Heart left ventricle (tissue), 16 donors: ENCODE measurements at regions not wholly inside any gene's neighbourhood (a gene's known extent, or its start where the extent isn't known, plus 50 kb on each side); places are given as distances from the start of the nearest gene placed in this dataset.

Experiments
- ATAC-seq, 4 donors: fragments of 200-7000 bp; cut with Tn5 transposase; one replicate each; pipeline ENCODE4 v1.9.1; 2020 to 2022; ENCODE audit warnings: moderate library complexity in 4 of 4, mild to moderate bottlenecking in 3 of 4, moderate number of reproducible peaks in 1 of 4
- DNase-seq, 5 donors: peaks; one replicate each; pipeline ENCODE4 v3.0.0-alpha.2; 2020
- H3K27ac ChIP-seq, 12 donors: fragments of 200-600 bp; sonication (generic) in 4 of 12; one replicate each; pipeline versions ENCODE4 v1.5.0 to v1.8.0; 2016 to 2022; ENCODE audit warnings: mild to moderate bottlenecking in 2 of 12
- H3K27me3 ChIP-seq, 9 donors: fragments of 200-600 bp; sonication (generic) in 2 of 9; one replicate each; pipeline versions ENCODE4 v1.5.1 to v1.8.0; 2016 to 2022; ENCODE audit warnings: mild to moderate bottlenecking in 3 of 9
- H3K36me3 ChIP-seq, 9 donors: fragments of 200-600 bp; sonication (generic) in 2 of 9; one replicate each; pipeline versions ENCODE4 v1.5.0 to v1.8.0; 2018 to 2022; ENCODE audit warnings: mild to moderate bottlenecking in 2 of 9
- H3K4me1 ChIP-seq, 12 donors: fragments of 200-600 bp; sonication (generic) in 4 of 12; one replicate each; pipeline versions ENCODE4 v1.5.0 to v1.8.0; 2016 to 2022; ENCODE audit warnings: mild to moderate bottlenecking in 3 of 12
- H3K4me3 ChIP-seq, 12 donors: fragments of 200-600 bp; sonication (generic) in 4 of 12; one replicate each; pipeline versions ENCODE4 v1.5.0 to v1.8.0; 2017 to 2022; ENCODE audit warnings: mild to moderate bottlenecking in 9 of 12, moderate library complexity in 4 of 12
- H3K9me3 ChIP-seq, 12 donors: fragments of 200-600 bp; sonication (generic) in 4 of 12; one replicate each; pipeline versions ENCODE4 v1.5.0 to v1.8.0; 2016 to 2022; ENCODE audit warnings: mild to moderate bottlenecking in 1 of 12
- POLR2A ChIP-seq, 2 donors: fragments of 450-650 bp; IDR thresholded peaks; one replicate each; pipeline ENCODE4 v1.6.1; 2017; ENCODE audit warnings: antibody characterized with exemption in 2 of 2, mild to moderate bottlenecking in 2 of 2, moderate library complexity in 2 of 2
- WGBS, 4 donors: extraction: QIAGEN DNeasy Blood & Tissue Kit in 2 of 4; methylation state at CpG; one replicate each; pipeline versions ENCODE4 v1.1.5 to v1.1.7; 2013 to 2018; 5-methylcytosine and 5-hydroxymethylcytosine counted together
- intact Hi-C, 10 donors: fragments of 100-400 bp; cut with DNase I; formaldehyde crosslinking; loops; one replicate each; pipeline versions ENCODE4 v1.11.1 to v1.14.2; 2022
- TF ChIP-seq, protein P1 (sequence below), 12 donors: fragments of 200-600 bp; sonication (generic) in 4 of 12; IDR thresholded peaks; one replicate each; pipeline versions ENCODE4 v1.5.0 to v1.8.0; 2018 to 2022; ENCODE audit warnings: antibody characterized with exemption in 12 of 12, mild to moderate bottlenecking in 5 of 12
- donor health status: ischemic (EF 13 %, LVEDD 7.1; RV severe dilation, severe dysfunction).
- donor health status: healthy with polysubstance abuse.
- donor health status: DM: no; HTN: yes; CAD: no.
- donor health status: DM: no; HTN: no; CAD: no.
- donor health status: ischemic (EF 25% LVEDD 6.9; RV normal size, moderate dysfunction).
- donor health status: ischemic (EF 25% LVEDD 5.7; RV mildly dilated, moderate dysfunction).
- donor health status: healthy.
- donor health status: DM: yes; HTN: yes; CAD: no.
- donor health status: ischemic (EF 35%, LVEDD 5.7; RV mildly dilated, moderate dysfunction).
- donor health status: nonischemic (EF 11% LVEDD 7.7; RV severe dilation, severe dysfunction).
- donor health status: DM: yes; HTN: yes; CAD: no.
- donor health status: PGD.
- donor health status: ischemic (EF 29% LVEDD 5.4; RV normal size, mild dysfunction).
- donor health status: nonischemic (EF 23%, LVEDD 6.1; RV moderate dilation, normal function).

DNA sequence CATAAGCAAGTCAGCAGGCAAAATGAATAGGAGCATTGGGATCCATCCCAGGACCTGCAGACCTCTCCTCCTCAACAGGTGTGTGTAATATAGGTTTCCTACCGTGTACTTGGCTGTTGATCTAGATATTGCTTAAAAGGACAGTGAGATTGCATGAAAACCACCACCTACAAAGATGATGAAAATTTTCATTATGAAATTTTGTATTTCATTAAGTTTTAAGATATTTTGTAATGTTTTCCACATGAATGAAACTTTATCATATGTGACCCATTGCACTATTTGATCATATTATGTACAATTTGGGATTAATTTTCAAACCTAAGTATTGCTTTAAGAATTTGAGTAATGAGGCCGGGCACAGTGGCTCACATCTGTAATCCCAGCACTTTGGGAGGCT is 94.3 kb upstream of the TRPM1 start:
- no peak for ATAC-seq
- Histone ChIP-seq H3K27me3 (no peaks in the 10 kb centered on the region), H3K27ac (no peak overlapping the region), H3K4me3 (no peak overlapping the region), H3K36me3 (no peaks in the 10 kb centered on the region), H3K4me1 (peaks cover 0 to 6% (median 0%) of the 10 kb centered on the region in 12 donors), H3K9me3 (no peaks in the 10 kb centered on the region)
- 77 to 84% (median 80%) methylated on average over 2 of the region's 2 CpGs for whole genome bisulfite sequencing, 4 donors
- intact Hi-C loops = loop anchor here in 1 of 10 donors (10.0 kb wide), 2 partner anchors 51 to 531 kb away; no protein-coding TSS in a partner anchor
- TF ChIP-seq, protein P1, sequence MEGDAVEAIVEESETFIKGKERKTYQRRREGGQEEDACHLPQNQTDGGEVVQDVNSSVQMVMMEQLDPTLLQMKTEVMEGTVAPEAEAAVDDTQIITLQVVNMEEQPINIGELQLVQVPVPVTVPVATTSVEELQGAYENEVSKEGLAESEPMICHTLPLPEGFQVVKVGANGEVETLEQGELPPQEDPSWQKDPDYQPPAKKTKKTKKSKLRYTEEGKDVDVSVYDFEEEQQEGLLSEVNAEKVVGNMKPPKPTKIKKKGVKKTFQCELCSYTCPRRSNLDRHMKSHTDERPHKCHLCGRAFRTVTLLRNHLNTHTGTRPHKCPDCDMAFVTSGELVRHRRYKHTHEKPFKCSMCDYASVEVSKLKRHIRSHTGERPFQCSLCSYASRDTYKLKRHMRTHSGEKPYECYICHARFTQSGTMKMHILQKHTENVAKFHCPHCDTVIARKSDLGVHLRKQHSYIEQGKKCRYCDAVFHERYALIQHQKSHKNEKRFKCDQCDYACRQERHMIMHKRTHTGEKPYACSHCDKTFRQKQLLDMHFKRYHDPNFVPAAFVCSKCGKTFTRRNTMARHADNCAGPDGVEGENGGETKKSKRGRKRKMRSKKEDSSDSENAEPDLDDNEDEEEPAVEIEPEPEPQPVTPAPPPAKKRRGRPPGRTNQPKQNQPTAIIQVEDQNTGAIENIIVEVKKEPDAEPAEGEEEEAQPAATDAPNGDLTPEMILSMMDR (IDR thresholded peaks at IDR 0.05) = no peak
- TF ChIP-seq POLR2A (IDR thresholded peaks at IDR 0.05) = no peak
- no peak for DNase-seq

DNA sequence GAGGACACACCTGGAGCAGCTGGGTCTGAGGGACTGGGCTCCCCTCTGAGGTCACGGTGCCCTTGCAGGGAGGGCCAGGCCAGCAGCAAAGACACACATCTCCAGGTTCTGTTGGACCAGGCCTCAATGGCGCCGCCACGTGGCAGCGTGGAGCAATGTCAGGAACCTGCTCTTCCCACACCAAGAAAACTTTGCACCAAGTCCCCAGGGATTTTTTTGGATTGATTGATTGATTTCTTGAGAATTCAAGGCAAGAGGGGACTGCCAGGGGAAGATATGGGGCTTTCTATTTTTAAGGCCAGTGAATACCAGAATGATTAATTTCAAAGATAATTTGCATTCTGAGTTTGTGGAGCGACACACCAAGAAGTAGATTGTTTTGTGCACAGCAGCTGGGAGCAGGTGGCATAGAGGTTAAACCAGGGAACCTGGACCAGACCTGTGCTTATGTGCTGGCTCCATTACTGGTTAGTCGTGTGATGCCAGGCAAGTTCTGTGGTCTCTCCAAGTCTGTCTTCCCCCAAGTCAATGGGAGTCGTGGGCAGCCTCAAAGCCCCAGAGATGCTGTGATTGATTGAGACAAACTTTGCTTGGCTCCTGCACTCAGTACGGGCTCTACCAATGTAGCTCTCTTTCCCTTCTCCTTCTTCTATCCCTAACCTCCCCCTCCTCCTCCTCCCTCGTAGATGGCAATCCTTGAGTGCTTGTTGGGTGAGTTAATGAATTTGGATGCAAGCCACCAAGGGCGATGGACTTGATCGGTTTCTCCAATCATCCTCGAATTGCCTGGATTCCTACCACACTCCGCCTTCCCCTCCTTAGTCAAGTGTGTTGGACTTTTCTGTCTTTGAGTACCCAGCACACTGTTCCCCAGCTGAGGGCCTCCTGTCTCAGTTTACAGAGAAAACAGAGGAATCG is 96.2 kb upstream of the TRPM1 start:
- 52 to 62% (median 54%) methylated on average over 15 of the region's 15 CpGs for WGBS, 4 donors
- no peaks in the 10 kb centered on the region for H3K27me3 ChIP-seq
- H3K9me3 ChIP-seq = no peaks in the 10 kb centered on the region
- peaks cover 0 to 8% (median 0%) of the 10 kb centered on the region in 12 donors for H3K4me1 ChIP-seq
- intact Hi-C loops = loop anchor here in 2 of 10 donors (2.0 to 10.0 kb wide), 3 partner anchors 53 to 533 kb away; no protein-coding TSS in a partner anchor
- H3K4me3 ChIP-seq = no peak overlapping the region
- peak in 2 of 5 donors; percentile 45 to 76 for DNase-seq
- H3K36me3 ChIP-seq = no peaks in the 10 kb centered on the region
- TF ChIP-seq POLR2A (IDR thresholded peaks at IDR 0.05) = no peak
- TF ChIP-seq, protein P1 (IDR thresholded peaks at IDR 0.05) = peak; percentile 13 to 66 (median 38)
- H3K27ac ChIP-seq = no peak overlapping the region
- ATAC-seq = no peak

DNA sequence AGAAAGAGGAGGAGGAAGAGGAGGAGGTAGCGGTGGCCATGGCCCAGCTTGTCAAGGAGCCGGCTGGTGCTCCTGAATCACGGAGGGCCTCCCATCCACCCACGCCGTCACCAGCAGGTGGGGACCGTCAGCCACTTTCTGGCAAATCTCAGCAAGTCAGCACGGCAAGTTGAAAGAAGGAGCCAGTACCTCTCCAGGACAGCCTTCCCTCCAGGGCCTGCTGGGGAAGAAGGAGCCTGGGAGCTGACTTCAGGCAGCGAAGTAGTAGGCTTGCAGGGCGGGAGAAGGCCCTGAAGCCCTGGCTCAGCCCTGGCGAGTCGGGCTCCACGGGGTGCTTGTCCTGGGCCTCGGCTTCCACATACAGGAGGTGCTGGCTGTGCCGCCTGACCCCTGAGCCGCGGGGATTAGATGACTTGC is 99.2 kb upstream of the TRPM1 start:
- peak; percentile 74 to 88 (median 83) for DNase-seq
- intact Hi-C loops = loop anchor here in 9 of 10 donors (1.0 to 10.0 kb wide), 7 partner anchors 117 to 290 kb away; no protein-coding TSS in a partner anchor
- H3K4me3 ChIP-seq = no peak overlapping the region
- no peaks in the 10 kb centered on the region for H3K27me3 ChIP-seq
- no peak overlapping the region for H3K27ac ChIP-seq
- H3K4me1 ChIP-seq = peaks cover 0 to 8% (median 0%) of the 10 kb centered on the region in 12 donors
- peak; percentile 72 to 97 (median 93) for ATAC-seq
- H3K36me3 ChIP-seq = no peaks in the 10 kb centered on the region
- WGBS, 4 donors = 44 to 56% (median 51%) methylated on average over 14 to 16 of the region's 16 CpGs
- TF ChIP-seq, protein P1 (IDR thresholded peaks at IDR 0.05) = peak; percentile 41 to 90 (median 54)
- no peak for TF ChIP-seq POLR2A (IDR thresholded peaks at IDR 0.05)
- no peaks in the 10 kb centered on the region for H3K9me3 ChIP-seq

DNA sequence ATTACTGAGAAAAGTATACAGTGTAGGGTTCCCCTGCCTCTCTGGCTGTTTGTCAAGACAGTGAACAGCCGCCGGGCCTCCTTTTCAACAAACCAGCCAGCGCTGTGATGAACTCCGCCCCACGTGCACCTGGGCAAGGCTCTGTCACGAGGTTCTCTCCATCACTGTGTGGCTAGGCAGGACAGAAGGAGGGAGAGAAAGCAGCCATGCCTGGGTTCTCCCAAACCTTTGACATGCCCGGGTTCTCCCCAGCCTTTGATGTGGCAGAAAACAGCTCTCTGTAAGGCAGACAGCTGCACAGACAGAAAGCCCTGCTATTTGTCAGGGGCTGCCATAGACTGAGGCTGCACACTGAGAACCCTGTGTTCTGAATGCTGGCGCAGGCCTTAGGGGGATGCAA is 101.4 kb upstream of the TRPM1 start:
- Histone ChIP-seq H3K27ac (no peak overlapping the region), H3K36me3 (no peaks in the 10 kb centered on the region), H3K27me3 (no peaks in the 10 kb centered on the region), H3K4me3 (no peak overlapping the region), H3K4me1 (peaks cover 0 to 8% (median 0%) of the 10 kb centered on the region in 12 donors), H3K9me3 (no peaks in the 10 kb centered on the region)
- intact Hi-C loops = loop anchor here in 6 of 10 donors (5.0 to 10.0 kb wide), 3 partner anchors 114 to 234 kb away; no protein-coding TSS in a partner anchor
- no peak for DNase-seq
- WGBS, 4 donors = 82 to 90% (median 86%) methylated on average over 7 to 8 of the region's 8 CpGs
- no peak for ATAC-seq
- no peak for TF ChIP-seq POLR2A (IDR thresholded peaks at IDR 0.05)
- TF ChIP-seq, protein P1 (IDR thresholded peaks at IDR 0.05) = no peak
